ENCODE measurements at regions not wholly inside any gene's neighbourhood (a gene's known extent, or its start where the extent isn't known, plus 50 kb on each side); places are given as distances from the start of the nearest gene placed in this dataset.

- Histone ChIP-seq H3K9me3 (ENCODE audit: control insufficient read depth in 4 of 4, insufficient read depth in 3 of 4, low read length in 3 of 4) (peaks cover 0 to 2% (median under 1%) of the 10 kb centered on the region in 4 donors), H3K36me3 (ENCODE audit: control insufficient read depth in 4 of 4, insufficient read depth in 4 of 4, low read length in 4 of 4) (no peaks in the 10 kb centered on the region), H3K4me1 (ENCODE audit: control insufficient read depth in 5 of 5, insufficient read depth in 5 of 5, low read length in 5 of 5) (no peaks in the 10 kb centered on the region), H3K27me3 (ENCODE audit: control insufficient read depth in 3 of 3, insufficient read depth in 3 of 3, low read length in 2 of 3) (no peaks in the 10 kb centered on the region), H3K27ac (ENCODE audit: low read depth in 1 of 2, low read length in 1 of 2) (no peak overlapping the region), H3K9ac (ENCODE audit: insufficient read depth in 1 of 2, low read length in 2 of 2) (no peak overlapping the region), H3K4me3 (no peak overlapping the region)
- no peak for ATAC-seq (ENCODE audit: insufficient read depth, low FRiP score)
- no peak for TF ChIP-seq CTCF (IDR thresholded peaks at IDR 0.05; ENCODE audit: control extremely low read depth, extremely low read depth)
- WGBS, 2 donors: 83 to 84% methylated on average over 2 of the region's 2 CpGs
- DNase-seq: no peak
Measured at GRCh38 chr7:88700725-88701124, 58.8 kb upstream of the ZNF804B start.

GRCh38 chr7:88694207-88694606, 65.3 kb upstream of the ZNF804B start:
- Histone ChIP-seq H3K27ac (ENCODE audit: low read depth in 1 of 2, low read length in 1 of 2) (no peak overlapping the region), H3K4me3 (no peak overlapping the region), H3K9ac (ENCODE audit: insufficient read depth in 1 of 2, low read length in 2 of 2) (no peak overlapping the region), H3K9me3 (ENCODE audit: control insufficient read depth in 4 of 4, insufficient read depth in 3 of 4, low read length in 3 of 4) (peaks cover 0 to 2% (median 0%) of the 10 kb centered on the region in 4 donors), H3K27me3 (ENCODE audit: control insufficient read depth in 3 of 3, insufficient read depth in 3 of 3, low read length in 2 of 3) (no peaks in the 10 kb centered on the region), H3K4me1 (ENCODE audit: control insufficient read depth in 5 of 5, insufficient read depth in 5 of 5, low read length in 5 of 5) (no peaks in the 10 kb centered on the region), H3K36me3 (ENCODE audit: control insufficient read depth in 4 of 4, insufficient read depth in 4 of 4, low read length in 4 of 4) (no peaks in the 10 kb centered on the region)
- no peak for ATAC-seq (ENCODE audit: insufficient read depth, low FRiP score)
- TF ChIP-seq CTCF (IDR thresholded peaks at IDR 0.05; ENCODE audit: control extremely low read depth, extremely low read depth): no peak
- no peak for DNase-seq

- DNase-seq (no peak), ATAC-seq (ENCODE audit: insufficient read depth, low FRiP score) (no peak)
- no peak for TF ChIP-seq CTCF (IDR thresholded peaks at IDR 0.05; ENCODE audit: control extremely low read depth, extremely low read depth)
- H3K9me3 ChIP-seq (ENCODE audit: control insufficient read depth in 4 of 4, insufficient read depth in 3 of 4, low read length in 3 of 4): no peaks in the 10 kb centered on the region
- H3K9ac ChIP-seq (ENCODE audit: insufficient read depth in 1 of 2, low read length in 2 of 2): no peak overlapping the region
- H3K27ac ChIP-seq (ENCODE audit: low read depth in 1 of 2, low read length in 1 of 2): no peak overlapping the region
- no peaks in the 10 kb centered on the region for H3K27me3 ChIP-seq (ENCODE audit: control insufficient read depth in 3 of 3, insufficient read depth in 3 of 3, low read length in 2 of 3)
- H3K4me1 ChIP-seq (ENCODE audit: control insufficient read depth in 5 of 5, insufficient read depth in 5 of 5, low read length in 5 of 5): no peaks in the 10 kb centered on the region
- no peak overlapping the region for H3K4me3 ChIP-seq
- no peaks in the 10 kb centered on the region for H3K36me3 ChIP-seq (ENCODE audit: control insufficient read depth in 4 of 4, insufficient read depth in 4 of 4, low read length in 4 of 4)
Measured at GRCh38 chr7:88693131-88693530, 66.4 kb upstream of the ZNF804B start.

GRCh38 chr7:88692493-88692892, 67.0 kb upstream of the ZNF804B start:
- no peak for DNase-seq
- no peaks in the 10 kb centered on the region for H3K9me3 ChIP-seq (ENCODE audit: control insufficient read depth in 4 of 4, insufficient read depth in 3 of 4, low read length in 3 of 4)
- TF ChIP-seq CTCF (IDR thresholded peaks at IDR 0.05; ENCODE audit: control extremely low read depth, extremely low read depth): no peak
- no peaks in the 10 kb centered on the region for H3K4me1 ChIP-seq (ENCODE audit: control insufficient read depth in 5 of 5, insufficient read depth in 5 of 5, low read length in 5 of 5)
- no peak overlapping the region for H3K27ac ChIP-seq (ENCODE audit: low read depth in 1 of 2, low read length in 1 of 2)
- no peaks in the 10 kb centered on the region for H3K27me3 ChIP-seq (ENCODE audit: control insufficient read depth in 3 of 3, insufficient read depth in 3 of 3, low read length in 2 of 3)
- no peak overlapping the region for H3K4me3 ChIP-seq
- no peaks in the 10 kb centered on the region for H3K36me3 ChIP-seq (ENCODE audit: control insufficient read depth in 4 of 4, insufficient read depth in 4 of 4, low read length in 4 of 4)
- ATAC-seq (ENCODE audit: insufficient read depth, low FRiP score): no peak
- no peak overlapping the region for H3K9ac ChIP-seq (ENCODE audit: insufficient read depth in 1 of 2, low read length in 2 of 2)

Measured in lung (tissue), 11 donors.